Fibroblast of mammary gland (primary cell): ENCODE measurements at regions not wholly inside any gene's neighbourhood (a gene's known extent, or its start where the extent isn't known, plus 50 kb on each side); places are given as distances from the start of the nearest gene placed in this dataset.

Experiments used
- DNase-seq: peaks from one replicate; pipeline ENCODE4 v3.0.0-alpha.2; 2010; ENCODE audit warnings: low read depth
- H3K4me3 ChIP-seq: 2 replicates; pipeline ENCODE4 v1.5.1; 2011; ENCODE audit warnings: low read depth, mild to moderate bottlenecking, low read length, moderate library complexity; ENCODE audit not compliant: control insufficient read depth
- TF ChIP-seq, protein P1 (sequence below): conservative IDR thresholded peaks from 2 replicates; pipeline ENCODE4 v1.5.1; 2011; ENCODE audit warnings: low read depth, low read length, inconsistent platforms; ENCODE audit not compliant: control insufficient read depth, insufficient read depth

GRCh38 chr15:70560617-70561328 lies 202.6 kb downstream of the UACA start:
- DNase-seq, result peak; percentile 7
- TF ChIP-seq, protein P1, sequence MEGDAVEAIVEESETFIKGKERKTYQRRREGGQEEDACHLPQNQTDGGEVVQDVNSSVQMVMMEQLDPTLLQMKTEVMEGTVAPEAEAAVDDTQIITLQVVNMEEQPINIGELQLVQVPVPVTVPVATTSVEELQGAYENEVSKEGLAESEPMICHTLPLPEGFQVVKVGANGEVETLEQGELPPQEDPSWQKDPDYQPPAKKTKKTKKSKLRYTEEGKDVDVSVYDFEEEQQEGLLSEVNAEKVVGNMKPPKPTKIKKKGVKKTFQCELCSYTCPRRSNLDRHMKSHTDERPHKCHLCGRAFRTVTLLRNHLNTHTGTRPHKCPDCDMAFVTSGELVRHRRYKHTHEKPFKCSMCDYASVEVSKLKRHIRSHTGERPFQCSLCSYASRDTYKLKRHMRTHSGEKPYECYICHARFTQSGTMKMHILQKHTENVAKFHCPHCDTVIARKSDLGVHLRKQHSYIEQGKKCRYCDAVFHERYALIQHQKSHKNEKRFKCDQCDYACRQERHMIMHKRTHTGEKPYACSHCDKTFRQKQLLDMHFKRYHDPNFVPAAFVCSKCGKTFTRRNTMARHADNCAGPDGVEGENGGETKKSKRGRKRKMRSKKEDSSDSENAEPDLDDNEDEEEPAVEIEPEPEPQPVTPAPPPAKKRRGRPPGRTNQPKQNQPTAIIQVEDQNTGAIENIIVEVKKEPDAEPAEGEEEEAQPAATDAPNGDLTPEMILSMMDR, result no peak
- H3K4me3 ChIP-seq, result no peak overlapping the region

- TF ChIP-seq, protein P1, result no peak
- no peak overlapping the region for H3K4me3 ChIP-seq
- DNase-seq, result no peak
Measured at GRCh38 chr15:70559265-70560239, 203.8 kb downstream of the UACA start.

DNA sequence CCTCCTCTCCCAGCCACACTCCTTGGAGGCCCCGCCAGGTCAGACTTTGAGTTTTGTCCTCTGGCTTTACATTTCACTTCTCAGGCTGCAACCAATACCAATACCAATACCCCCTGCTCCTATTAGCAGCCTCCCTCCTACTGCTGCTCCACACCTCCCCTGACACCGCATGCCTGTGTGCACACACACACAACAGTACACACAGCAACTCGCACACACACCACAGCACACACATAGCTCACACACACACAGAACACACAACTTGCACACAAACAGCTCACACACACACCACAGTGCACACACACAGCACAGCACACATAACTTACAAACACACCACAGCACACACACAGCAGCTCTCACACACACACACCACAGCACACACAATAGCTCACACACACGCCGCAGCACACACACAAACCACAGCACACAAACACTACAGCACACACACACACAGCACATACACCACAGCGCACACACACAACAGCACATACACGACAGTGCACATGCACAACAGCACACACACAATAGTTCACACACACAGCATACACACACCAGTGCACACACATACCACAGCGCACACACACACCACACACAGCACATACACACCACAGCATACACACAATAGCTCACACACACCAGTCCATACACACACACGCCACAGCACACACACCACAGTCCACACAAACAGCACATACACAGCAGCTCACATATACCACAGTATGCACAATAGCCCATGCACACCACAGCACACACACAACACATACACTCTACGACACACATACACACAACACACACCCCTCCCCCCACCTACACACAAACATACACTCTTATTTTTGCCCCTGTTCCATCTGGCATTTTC lies 204.7 kb downstream of the UACA start:
- TF ChIP-seq, protein P1, result no peak
- no peak overlapping the region for H3K4me3 ChIP-seq
- no peak for DNase-seq

- no peak overlapping the region for H3K4me3 ChIP-seq
- TF ChIP-seq, protein P1, result no peak
- no peak for DNase-seq
Measured at GRCh38 chr15:70557521-70558258, 205.7 kb downstream of the UACA start.

DNA sequence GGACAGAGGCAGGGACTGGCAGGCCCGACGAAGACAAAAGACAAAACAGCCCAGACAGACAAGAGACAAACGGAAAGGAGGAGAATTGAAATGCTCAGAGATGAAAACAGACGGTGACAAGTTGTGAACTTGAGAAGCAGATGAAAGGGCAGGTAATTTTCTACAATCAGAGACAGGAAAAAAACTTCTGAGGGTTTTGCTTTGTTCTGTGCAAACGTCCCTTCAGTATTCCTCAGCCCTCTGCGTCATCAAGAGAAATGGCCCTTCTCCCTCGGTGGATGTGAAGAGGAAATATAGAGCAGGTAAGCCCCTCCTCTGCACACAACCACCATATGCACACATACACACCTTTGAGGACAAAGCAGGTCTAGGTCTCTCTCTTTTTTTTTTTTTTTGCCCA lies 206.6 kb downstream of the UACA start:
- H3K4me3 ChIP-seq, result no peak overlapping the region
- TF ChIP-seq, protein P1, result no peak
- DNase-seq, result no peak
